Choroid plexus epithelial cell (primary cell): ENCODE measurements at regions not wholly inside any gene's neighbourhood (a gene's known extent, or its start where the extent isn't known, plus 50 kb on each side); places are given as distances from the start of the nearest gene placed in this dataset.

Experiments
- DNase-seq: peaks from one replicate; pipeline ENCODE4 v3.0.0-alpha.2; 2010; ENCODE audit warnings: low read depth
- H3K4me3 ChIP-seq: 2 replicates; pipeline ENCODE4 v1.5.1; 2011; ENCODE audit warnings: low read depth, mild to moderate bottlenecking, control low read depth, low read length, moderate library complexity
- CTCF ChIP-seq: conservative IDR thresholded peaks from 2 replicates; pipeline ENCODE4 v1.5.1; 2011; ENCODE audit warnings: low read depth, mild to moderate bottlenecking, control low read depth, inconsistent platforms, low read length, moderate library complexity

- H3K4me3 ChIP-seq = no peak overlapping the region
- DNase-seq = no peak
- TF ChIP-seq CTCF = no peak
Measured at GRCh38 chr4:125986307-125986706, 671.6 kb downstream of the FAT4 start.

GRCh38 chr4:125988464-125988863 lies 673.7 kb downstream of the FAT4 start:
- H3K4me3 ChIP-seq = no peak overlapping the region
- no peak for DNase-seq
- no peak for TF ChIP-seq CTCF

- DNase-seq = peak; percentile 7
- H3K4me3 ChIP-seq = no peak overlapping the region
- no peak for TF ChIP-seq CTCF
Measured at GRCh38 chr4:125991398-125991797, 676.6 kb downstream of the FAT4 start.

GRCh38 chr4:125992891-125993290 lies 678.1 kb downstream of the FAT4 start:
- no peak for TF ChIP-seq CTCF
- no peak overlapping the region for H3K4me3 ChIP-seq
- DNase-seq = no peak

GRCh38 chr4:125994024-125994423 lies 679.3 kb downstream of the FAT4 start:
- no peak for TF ChIP-seq CTCF
- H3K4me3 ChIP-seq = no peak overlapping the region
- DNase-seq = no peak

- no peak overlapping the region for H3K4me3 ChIP-seq
- TF ChIP-seq CTCF = no peak
- no peak for DNase-seq
Measured at GRCh38 chr4:125994430-125994829, 679.7 kb downstream of the FAT4 start.

GRCh38 chr4:126004941-126005340 lies 690.2 kb downstream of the FAT4 start:
- H3K4me3 ChIP-seq = no peak overlapping the region
- TF ChIP-seq CTCF = no peak
- DNase-seq = peak; percentile 57
